GM23248 (cell line): ENCODE measurements at regions not wholly inside any gene's neighbourhood (a gene's known extent, or its start where the extent isn't known, plus 50 kb on each side); places are given as distances from the start of the nearest gene placed in this dataset.

Source experiments
- DNase-seq: peaks from one replicate; pipeline ENCODE4 v3.0.0-alpha.2; 2015
- H2AFZ ChIP-seq: fragments of 200-600 bp; sonication (generic); 2 replicates; pipeline ENCODE4 v1.6.1; 2016; ENCODE audit warnings: antibody characterized with exemption
- H3F3A ChIP-seq: fragments of 200-600 bp; sonication (generic); 2 replicates; pipeline ENCODE4 v1.6.1; 2016; ENCODE audit warnings: mild to moderate bottlenecking, antibody characterized with exemption, mixed run types; ENCODE audit not compliant: insufficient read depth
- H3K27ac ChIP-seq: fragments of 200-600 bp; sonication (generic); 2 replicates; pipeline ENCODE4 v1.5.1; 2016; ENCODE audit warnings: mild to moderate bottlenecking
- H3K27me3 ChIP-seq: fragments of 200-600 bp; sonication (generic); replicated peaks from 2 replicates; pipeline ENCODE4 v1.6.1; 2016; ENCODE audit warnings: mild to moderate bottlenecking; ENCODE audit not compliant: insufficient read depth
- H3K36me3 ChIP-seq: fragments of 200-600 bp; sonication (generic); 2 replicates; pipeline ENCODE4 v1.6.1; 2016; ENCODE audit warnings: low read depth, mild to moderate bottlenecking
- H3K4me1 ChIP-seq: fragments of 200-600 bp; sonication (generic); 2 replicates; pipeline ENCODE4 v1.6.1; 2016; ENCODE audit warnings: mild to moderate bottlenecking; ENCODE audit not compliant: insufficient read depth
- H3K4me2 ChIP-seq: fragments of 200-600 bp; sonication (generic); one replicate; pipeline ENCODE4 v1.6.1; 2016; ENCODE audit warnings: mild to moderate bottlenecking; ENCODE audit not compliant: unreplicated experiment
- H3K4me3 ChIP-seq: fragments of 200-600 bp; sonication (generic); 2 replicates; pipeline ENCODE4 v1.5.1; 2016; ENCODE audit warnings: mild to moderate bottlenecking
- H3K79me2 ChIP-seq: fragments of 200-600 bp; sonication (generic); 2 replicates; pipeline ENCODE4 v1.6.1; 2016; ENCODE audit warnings: mild to moderate bottlenecking; ENCODE audit not compliant: insufficient read depth
- H3K9ac ChIP-seq: fragments of 200-600 bp; sonication (generic); 2 replicates; pipeline ENCODE4 v1.6.1; 2016; ENCODE audit warnings: mild to moderate bottlenecking
- H3K9me2 ChIP-seq: fragments of 200-600 bp; sonication (generic); 2 replicates; pipeline ENCODE4 v1.6.1; 2016; ENCODE audit warnings: mixed run types, mild to moderate bottlenecking, moderate library complexity; ENCODE audit not compliant: insufficient read depth
- H3K9me3 ChIP-seq: fragments of 200-600 bp; sonication (generic); one replicate; pipeline ENCODE4 v1.6.1; 2017; ENCODE audit warnings: low read depth
- H4K20me1 ChIP-seq: fragments of 200-600 bp; sonication (generic); 2 replicates; pipeline ENCODE4 v1.6.0; 2016; ENCODE audit not compliant: insufficient read depth
- EZH2 ChIP-seq: fragments of 200-600 bp; sonication (generic); IDR thresholded peaks from 2 replicates; pipeline ENCODE4 v1.6.1; 2018; ENCODE audit warnings: antibody characterized with exemption, mild to moderate bottlenecking; ENCODE audit not compliant: insufficient read depth, poor library complexity, severe bottlenecking
- EZH2phosphoT487 ChIP-seq: fragments of 200-600 bp; sonication (generic); IDR thresholded peaks from 2 replicates; pipeline ENCODE4 v1.6.1; 2018; ENCODE audit warnings: antibody characterized with exemption, moderate library complexity, mild to moderate bottlenecking, low read depth; ENCODE audit not compliant: insufficient read depth
- WGBS, 2 experiments: methylation state at CpG; one replicate each; pipeline ENCODE4 v1.1.6; 2015 to 2017; ENCODE audit warnings: low lambda C conversion rate in 2 of 2, low coverage in 1 of 2; ENCODE audit errors: missing lambda C conversion rate in 2 of 2; 5-methylcytosine and 5-hydroxymethylcytosine counted together
- in situ Hi-C: fragments of 300-500 bp; cut with MboI; formaldehyde crosslinking; loops from 2 replicates; pipeline ENCODE4 v1.15.0; 2020

- WGBS, 2 experiments: 62 to 66% methylated on average over 15 to 18 of the region's 18 CpGs
- in situ Hi-C loops: no loop called here
- Histone ChIP-seq H3K27ac (no peak overlapping the region), H4K20me1 (no peaks in the 10 kb centered on the region), H3K4me1 (no peaks in the 10 kb centered on the region), H3F3A (no peaks in the 10 kb centered on the region), H3K4me3 (no peak overlapping the region), H3K79me2 (no peaks in the 10 kb centered on the region), H3K27me3 (peaks cover 24% of the 10 kb centered on the region), H3K4me2 (no peak overlapping the region), H3K9ac (no peak overlapping the region), H2AFZ (no peak overlapping the region), H3K9me2 (no peaks in the 10 kb centered on the region), H3K36me3 (no peaks in the 10 kb centered on the region), H3K9me3 (no peaks in the 10 kb centered on the region)
- TF ChIP-seq EZH2: no peak
- TF ChIP-seq EZH2phosphoT487: no peak
- no peak for DNase-seq
Measured at GRCh38 chr16:86337138-86337537, 173.2 kb upstream of the FOXF1 start.

GRCh38 chr16:86337581-86338402 lies 172.5 kb upstream of the FOXF1 start:
- no peaks in the 10 kb centered on the region for H4K20me1 ChIP-seq
- H3K4me2 ChIP-seq: no peak overlapping the region
- H3K79me2 ChIP-seq: no peaks in the 10 kb centered on the region
- no peaks in the 10 kb centered on the region for H3K36me3 ChIP-seq
- H3K27ac ChIP-seq: no peak overlapping the region
- in situ Hi-C loops: no loop called here
- 0 out of 2 replicates have a peak, but pooled peaks cover 4% of the 10 kb centered on the region for H3K4me1 ChIP-seq
- H3F3A ChIP-seq: 0 out of 2 replicates have a peak, but pooled peaks cover 4% of the 10 kb centered on the region
- 0 out of 2 replicates have a peak, but pooled peaks have one; percentile 54 for TF ChIP-seq EZH2phosphoT487
- no peak for TF ChIP-seq EZH2
- no peak overlapping the region for H2AFZ ChIP-seq
- no peaks in the 10 kb centered on the region for H3K9me2 ChIP-seq
- WGBS, 2 experiments: 71 to 76% methylated on average over 17 of the region's 17 CpGs
- no peaks in the 10 kb centered on the region for H3K9me3 ChIP-seq
- H3K9ac ChIP-seq: no peak overlapping the region
- H3K4me3 ChIP-seq: no peak overlapping the region
- H3K27me3 ChIP-seq: peaks cover 17% of the 10 kb centered on the region
- DNase-seq: peak; percentile 19

GRCh38 chr16:86338403-86339115 lies 171.8 kb upstream of the FOXF1 start:
- no peak for TF ChIP-seq EZH2
- no peak for TF ChIP-seq EZH2phosphoT487
- no peaks in the 10 kb centered on the region for H4K20me1 ChIP-seq
- H3K9me3 ChIP-seq: no peaks in the 10 kb centered on the region
- no peaks in the 10 kb centered on the region for H3K36me3 ChIP-seq
- in situ Hi-C loops: no loop called here
- peaks cover 9% of the 10 kb centered on the region for H3K4me1 ChIP-seq
- H3K4me3 ChIP-seq: no peak overlapping the region
- H3F3A ChIP-seq: peaks cover 6% of the 10 kb centered on the region; the same call in 1 of the 2 replicates
- no peak overlapping the region for H3K9ac ChIP-seq
- no peak overlapping the region for H3K4me2 ChIP-seq
- H3K79me2 ChIP-seq: no peaks in the 10 kb centered on the region
- WGBS, 2 experiments: 69 to 81% methylated on average over 4 to 5 of the region's 5 CpGs
- peak; percentile 36 for DNase-seq
- H3K27me3 ChIP-seq: peaks cover 10% of the 10 kb centered on the region
- H3K9me2 ChIP-seq: no peaks in the 10 kb centered on the region
- no peak overlapping the region for H3K27ac ChIP-seq
- no peak overlapping the region for H2AFZ ChIP-seq

DNA sequence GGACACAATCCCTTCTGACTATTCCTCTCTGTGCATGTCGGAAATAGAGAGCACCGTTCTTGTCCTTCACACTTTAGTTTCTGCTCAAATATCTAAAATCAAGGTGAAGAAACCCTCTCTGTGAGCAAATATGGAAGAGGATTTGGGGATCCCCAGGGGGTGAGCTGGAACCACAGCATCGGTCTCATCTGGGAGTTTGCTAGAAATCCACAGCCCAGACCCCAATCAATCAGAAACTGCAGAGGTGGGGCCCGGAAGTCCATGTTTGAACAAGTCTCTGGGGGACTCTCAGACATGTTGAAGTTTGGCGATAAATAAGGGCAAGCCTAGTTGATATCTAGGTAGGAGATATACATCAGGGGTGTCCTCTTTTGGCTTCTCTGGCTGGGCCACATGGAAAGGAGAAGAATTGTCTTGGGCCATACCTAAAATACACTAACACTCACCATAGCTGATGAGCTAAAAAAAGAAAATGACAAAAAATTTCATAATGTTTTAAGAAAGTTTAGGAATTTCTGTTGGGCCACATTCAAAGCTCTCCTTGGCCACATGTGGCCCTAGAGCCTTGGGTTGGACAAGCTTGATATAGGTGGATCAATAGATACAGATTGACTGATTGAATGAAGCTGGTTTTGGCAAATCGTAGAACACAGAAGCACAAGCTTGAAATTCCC lies 168.0 kb upstream of the FOXF1 start:
- H3K4me2 ChIP-seq: peak overlapping the region; percentile 80
- no peaks in the 10 kb centered on the region for H3K36me3 ChIP-seq
- no peaks in the 10 kb centered on the region for H3K27me3 ChIP-seq
- H4K20me1 ChIP-seq: no peaks in the 10 kb centered on the region
- WGBS, 2 experiments: 76 to 80% methylated on average over 6 of the region's 6 CpGs
- peaks cover 18% of the 10 kb centered on the region for H3K4me1 ChIP-seq
- no peaks in the 10 kb centered on the region for H3K79me2 ChIP-seq
- DNase-seq: no peak
- H2AFZ ChIP-seq: peak overlapping the region; percentile 73; the same call in 1 of the 2 replicates
- H3K9ac ChIP-seq: no peak overlapping the region
- no peak overlapping the region for H3K27ac ChIP-seq
- peaks cover 14% of the 10 kb centered on the region; the same call in 1 of the 2 replicates for H3F3A ChIP-seq
- in situ Hi-C loops: no loop called here
- H3K9me2 ChIP-seq: no peaks in the 10 kb centered on the region
- H3K9me3 ChIP-seq: no peaks in the 10 kb centered on the region
- TF ChIP-seq EZH2: no peak
- TF ChIP-seq EZH2phosphoT487: no peak
- H3K4me3 ChIP-seq: no peak overlapping the region
